Common myeloid progenitor, CD34-positive (primary cell): ENCODE measurements at regions not wholly inside any gene's neighbourhood (a gene's known extent, or its start where the extent isn't known, plus 50 kb on each side); places are given as distances from the start of the nearest gene placed in this dataset.

ENCODE experiments used
- CTCF ChIA-PET: fragments of 350-600 bp; sonication (Branson Sonifier 250); formaldehyde crosslinking; loops from one replicate; lab custom pipeline; 2021; ENCODE audit warnings: antibody characterized with exemption; lab: Charles Lee
- POLR2A ChIA-PET: fragments of 350-600 bp; sonication (Branson Sonifier 250); formaldehyde crosslinking; loops from one replicate; lab custom pipeline; 2021; ENCODE audit warnings: antibody characterized with exemption; lab: Charles Lee
- DNase-seq, 3 donors: peaks; one replicate each; pipeline versions ENCODE4 v3.0.0 to v3.0.0-alpha.2; 2013
- H3K27ac ChIP-seq, 2 experiments: 1 replicate in 1 of 2; 2 replicates in 1 of 2; pipeline ENCODE4 v1.7.0; 2013; ENCODE audit warnings: inconsistent platforms in 2 of 2, low read length in 2 of 2, mild to moderate bottlenecking in 2 of 2, low read depth in 1 of 2, moderate library complexity in 1 of 2; ENCODE audit not compliant: severe bottlenecking in 2 of 2, insufficient read depth in 1 of 2, poor library complexity in 1 of 2
- H3K27me3 ChIP-seq, 5 experiments: replicated peaks in 2 of 5; 1 replicate in 3 of 5; 2 replicates in 2 of 5; pipeline versions ENCODE4 v1.6.1 to v1.7.0; 2013; ENCODE audit warnings: low read length in 4 of 5, mild to moderate bottlenecking in 2 of 5, moderate library complexity in 2 of 5, inconsistent platforms in 1 of 5; ENCODE audit not compliant: insufficient read depth in 5 of 5, control insufficient read depth in 4 of 5
- H3K36me3 ChIP-seq, 4 experiments: 1 replicate in 2 of 4; 2 replicates in 2 of 4; pipeline versions ENCODE4 v1.6.1 to v1.7.0; 2013; ENCODE audit warnings: low read length in 3 of 4, control low read depth in 1 of 4, mild to moderate bottlenecking in 1 of 4; ENCODE audit not compliant: control insufficient read depth in 4 of 4, insufficient read depth in 4 of 4
- H3K4me1 ChIP-seq, 4 experiments: 1 replicate in 3 of 4; 2 replicates in 1 of 4; pipeline versions ENCODE4 v1.6.1 to v1.7.1; 2013; ENCODE audit warnings: low read length in 3 of 4, mild to moderate bottlenecking in 3 of 4, control low read depth in 1 of 4, inconsistent platforms in 1 of 4, moderate library complexity in 1 of 4; ENCODE audit not compliant: control insufficient read depth in 4 of 4, insufficient read depth in 4 of 4; ENCODE audit errors: control extremely low read depth in 1 of 4
- H3K4me3 ChIP-seq, 7 experiments: 1 replicate in 4 of 7; 2 replicates in 3 of 7; pipeline versions ENCODE4 v1.5.1 to v1.7.0; 2013; ENCODE audit warnings: mild to moderate bottlenecking in 7 of 7, low read length in 6 of 7, moderate library complexity in 6 of 7, inconsistent platforms in 2 of 7, low read depth in 2 of 7, control low read depth in 1 of 7; ENCODE audit not compliant: insufficient read depth in 4 of 7, control insufficient read depth in 1 of 7; ENCODE audit errors: extremely low read depth in 1 of 7
- H3K9me3 ChIP-seq, 5 experiments: 1 replicate in 4 of 5; 2 replicates in 1 of 5; pipeline versions ENCODE4 v1.6.1 to v1.7.1; 2013; ENCODE audit warnings: low read length in 4 of 5, mild to moderate bottlenecking in 2 of 5, inconsistent platforms in 1 of 5, low read depth in 1 of 5, moderate library complexity in 1 of 5; ENCODE audit not compliant: control insufficient read depth in 4 of 5, insufficient read depth in 2 of 5; ENCODE audit errors: control extremely low read depth in 1 of 5
- WGBS: methylation state at CpG from one replicate; pipeline ENCODE4 v1.1.5; 2013; ENCODE audit not compliant: insufficient coverage; 5-methylcytosine and 5-hydroxymethylcytosine counted together

DNA sequence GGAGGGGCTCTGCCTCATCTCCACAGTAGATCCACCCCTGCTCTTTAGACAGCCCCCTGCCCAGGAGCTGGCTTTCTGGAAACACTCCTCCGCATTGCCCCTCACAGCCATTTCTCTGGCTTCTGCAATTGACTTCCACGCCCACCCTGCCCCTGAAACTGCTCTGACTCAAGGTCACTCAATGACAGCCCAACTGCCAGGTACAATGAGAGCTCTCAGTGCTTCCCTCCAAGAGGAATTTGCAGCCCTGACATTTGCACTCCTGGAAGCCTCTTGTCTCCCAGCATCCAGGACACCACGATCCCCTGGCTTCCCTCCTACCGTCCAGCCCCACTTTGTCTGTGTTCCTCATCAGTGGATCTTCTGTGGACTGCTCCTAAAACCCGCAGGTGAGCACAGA, 421.5 kb downstream of the SOX9 start:
- no peak overlapping the region for H3K4me3 ChIP-seq
- no peaks in the 10 kb centered on the region for H3K36me3 ChIP-seq
- no peak for DNase-seq
- ChIA-PET CTCF (interaction anchor here (1.4 kb wide), 1 partner anchor 18 kb away, joined by 4 read pairs; no protein-coding TSS in a partner anchor), POLR2A (no interaction called here)
- H3K27ac ChIP-seq: no peak overlapping the region
- H3K27me3 ChIP-seq: peaks cover 0 to 23% (median 11%) of the 10 kb centered on the region in 5 experiments
- no peaks in the 10 kb centered on the region for H3K9me3 ChIP-seq
- peaks cover 0 to 7% (median 3%) of the 10 kb centered on the region in 4 experiments for H3K4me1 ChIP-seq
- WGBS: 86% methylated on average over 4 of the region's 5 CpGs

DNA sequence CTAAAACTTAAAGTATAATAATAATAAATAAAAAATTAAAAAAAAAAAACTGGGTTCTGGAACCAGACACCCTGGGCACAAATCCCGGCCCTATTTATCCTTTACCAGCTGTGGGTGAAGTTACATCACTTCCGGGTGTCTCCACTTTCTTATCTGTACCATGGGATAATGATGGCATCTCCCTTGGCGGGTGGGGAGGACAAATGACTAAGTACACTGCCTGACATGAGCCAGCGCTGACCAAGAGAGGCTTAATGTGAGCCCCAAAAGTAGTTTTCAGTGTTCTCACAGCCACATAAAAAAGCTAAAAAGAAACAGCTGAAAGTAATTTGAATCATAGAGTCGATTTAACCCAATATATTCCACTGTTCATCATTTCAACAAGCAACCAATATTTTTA, 424.9 kb downstream of the SOX9 start:
- Histone ChIP-seq H3K36me3 (no peaks in the 10 kb centered on the region), H3K27me3 (peaks cover 0 to 9% (median 0%) of the 10 kb centered on the region in 5 experiments), H3K27ac (no peak overlapping the region), H3K4me3 (no peak overlapping the region), H3K4me1 (no peaks in the 10 kb centered on the region), H3K9me3 (no peaks in the 10 kb centered on the region)
- ChIA-PET POLR2A (no interaction called here), CTCF (no interaction called here)
- no peak for DNase-seq
- 94% methylated on average over 4 of the region's 5 CpGs for WGBS

DNA sequence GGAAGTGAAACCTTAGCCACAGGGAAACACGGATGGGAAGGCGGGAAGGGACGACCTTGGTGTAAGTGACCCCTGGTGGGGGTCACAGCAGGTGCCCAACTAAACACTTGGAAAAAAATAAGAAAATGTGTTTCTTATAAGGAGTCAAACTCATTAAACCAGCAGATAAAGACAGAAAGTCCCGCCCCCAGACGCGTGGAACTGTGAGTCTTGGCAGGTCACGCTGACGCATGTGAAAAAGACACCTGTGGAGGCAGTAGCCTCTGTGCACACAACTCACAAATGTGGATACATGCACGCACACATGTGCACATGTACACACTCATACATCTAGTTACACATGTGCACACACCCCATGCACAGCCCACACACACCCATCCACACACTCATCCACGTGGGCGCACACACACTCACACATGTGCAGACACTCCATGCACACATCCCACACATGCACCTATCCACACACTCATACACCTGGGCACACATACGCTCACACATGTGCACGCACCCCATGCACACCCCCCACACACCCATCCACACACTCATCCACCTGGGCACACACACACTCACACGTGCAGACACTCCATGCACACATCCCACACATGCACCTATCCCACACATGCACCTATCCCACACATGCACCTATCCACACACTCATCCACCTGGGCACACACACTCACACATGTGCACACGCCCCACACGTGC, 432.4 kb downstream of the SOX9 start:
- Histone ChIP-seq H3K27me3 (no peaks in the 10 kb centered on the region), H3K9me3 (no peaks in the 10 kb centered on the region), H3K4me1 (no peaks in the 10 kb centered on the region), H3K4me3 (no peak overlapping the region), H3K36me3 (no peaks in the 10 kb centered on the region), H3K27ac (no peak overlapping the region)
- no peak for DNase-seq
- WGBS: 95% methylated on average over 11 of the region's 16 CpGs
- ChIA-PET CTCF (no interaction called here), POLR2A (no interaction called here)

DNA sequence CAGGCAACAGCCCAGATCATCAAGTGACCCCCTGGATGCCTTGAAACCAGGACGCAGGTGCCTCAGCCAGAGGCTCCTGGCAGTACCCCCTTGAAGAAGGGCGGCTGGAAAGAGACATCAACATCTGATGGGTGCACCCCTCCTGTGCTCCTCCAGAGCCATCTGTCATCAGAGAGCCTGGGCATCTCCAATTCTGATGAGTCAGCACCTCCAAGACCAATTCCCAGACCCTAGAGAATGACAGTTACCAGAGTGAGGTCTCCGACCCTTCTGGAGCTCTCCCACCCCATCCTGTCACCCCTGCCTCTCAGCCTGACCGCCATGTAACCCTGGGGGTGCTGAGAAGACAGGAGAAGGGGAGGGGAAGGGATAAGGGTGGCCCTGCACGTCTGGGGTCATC, 433.7 kb downstream of the SOX9 start:
- no peaks in the 10 kb centered on the region for H3K9me3 ChIP-seq
- H3K4me1 ChIP-seq: no peaks in the 10 kb centered on the region
- POLR2A ChIA-PET: no interaction called here
- H3K27ac ChIP-seq: no peak overlapping the region
- H3K27me3 ChIP-seq: no peaks in the 10 kb centered on the region
- 89% methylated on average over 2 of the region's 5 CpGs for WGBS
- no peak for DNase-seq
- CTCF ChIA-PET: no interaction called here
- no peak overlapping the region for H3K4me3 ChIP-seq
- no peaks in the 10 kb centered on the region for H3K36me3 ChIP-seq

DNA sequence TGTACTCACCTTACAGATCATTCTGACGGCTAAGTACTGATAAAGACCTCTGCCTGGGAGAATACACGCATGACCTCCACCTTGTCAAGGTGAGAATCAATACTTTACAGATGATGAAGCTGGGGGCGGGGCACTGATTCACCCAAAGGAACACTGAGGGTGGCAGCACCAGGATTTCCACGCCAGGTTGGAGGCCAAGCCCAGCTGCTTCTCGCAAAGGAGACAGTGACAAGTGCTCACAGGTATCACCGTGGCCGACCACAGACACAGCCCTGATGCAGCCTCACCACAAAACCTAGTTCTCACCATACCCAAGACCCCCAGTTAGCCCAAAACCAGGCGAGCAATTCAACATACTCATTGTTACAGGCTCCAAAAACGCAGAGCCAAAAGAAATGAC, 434.2 kb downstream of the SOX9 start:
- no peaks in the 10 kb centered on the region for H3K36me3 ChIP-seq
- WGBS: 89% methylated on average over 7 of the region's 9 CpGs
- no peaks in the 10 kb centered on the region for H3K9me3 ChIP-seq
- no peak for DNase-seq
- no peak overlapping the region for H3K4me3 ChIP-seq
- H3K27ac ChIP-seq: no peak overlapping the region
- ChIA-PET POLR2A (no interaction called here), CTCF (interaction anchor here (0.7 to 1.1 kb wide), 2 partner anchors 16 to 172 kb away, joined by 3 read pairs; no protein-coding TSS in a partner anchor)
- no peaks in the 10 kb centered on the region for H3K4me1 ChIP-seq
- no peaks in the 10 kb centered on the region for H3K27me3 ChIP-seq

DNA sequence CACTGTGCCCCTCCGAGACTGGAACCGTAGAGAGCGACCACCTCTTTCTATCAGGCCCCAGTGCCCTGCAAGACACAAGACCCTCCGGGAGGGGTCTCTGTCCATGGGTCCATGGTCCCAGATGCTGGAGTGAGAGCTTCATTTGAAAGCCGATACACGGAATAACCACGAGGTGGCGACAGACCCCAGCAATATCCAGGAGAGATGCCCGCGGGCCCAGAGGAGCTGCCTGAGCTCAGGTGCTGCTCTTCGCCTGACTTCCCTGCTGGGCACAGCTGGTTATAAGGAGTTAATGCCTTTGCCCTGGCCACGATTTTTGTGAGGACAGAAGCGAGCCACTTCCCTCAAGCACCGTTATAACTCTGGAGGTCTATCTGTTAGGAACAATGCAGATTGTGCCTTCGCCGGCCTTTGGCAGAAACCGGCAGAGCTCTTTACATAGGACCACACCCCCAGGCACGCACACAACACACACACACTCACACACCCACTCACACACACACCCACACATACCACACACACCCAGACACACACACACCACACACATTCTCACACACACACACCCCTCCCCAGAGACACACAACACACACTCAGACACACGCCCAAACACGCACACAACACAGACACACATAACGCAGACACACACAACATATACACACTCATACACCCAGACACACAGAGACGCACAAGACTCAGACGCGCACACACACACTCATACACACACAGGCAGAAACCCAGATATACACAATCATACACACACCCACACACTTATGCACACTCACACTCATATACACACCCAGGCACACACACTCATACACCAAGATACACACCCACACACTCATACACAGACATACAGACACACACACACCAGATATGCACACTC, 436.4 kb downstream of the SOX9 start:
- H3K27ac ChIP-seq: no peak overlapping the region
- ChIA-PET POLR2A (no interaction called here), CTCF (interaction anchor here (0.5 to 5.3 kb wide), 17 partner anchors 13 to 1631 kb away, joined by 3 to 101 read pairs (median 4); no protein-coding TSS in a partner anchor)
- no peaks in the 10 kb centered on the region for H3K27me3 ChIP-seq
- no peak overlapping the region for H3K4me3 ChIP-seq
- peak; percentile 69 to 77 (median 72) for DNase-seq
- 45% methylated on average over 20 of the region's 24 CpGs for WGBS
- H3K4me1 ChIP-seq: peaks cover 0 to 3% (median under 1%) of the 10 kb centered on the region in 4 experiments
- no peaks in the 10 kb centered on the region for H3K9me3 ChIP-seq
- H3K36me3 ChIP-seq: no peaks in the 10 kb centered on the region
